T-helper 1 cell treated with Interleukin-12 subunit alpha and Interleukin-12 subunit beta and Interleukin-4 antibody, amounts not matched to agents 30 μg/mL and 1 μg/mL, for 36 hours (primary cell): ENCODE measurements at regions not wholly inside any gene's neighbourhood (a gene's known extent, or its start where the extent isn't known, plus 50 kb on each side); places are given as distances from the start of the nearest gene placed in this dataset.

ENCODE experiments used
- H3K27ac Mint-ChIP-seq: one replicate; pipeline ENCODE4 v1.8.0; 2021; ENCODE audit warnings: mild to moderate bottlenecking, mixed read lengths
- H3K27me3 Mint-ChIP-seq: one replicate; pipeline ENCODE4 v1.8.0; 2021; ENCODE audit warnings: low read depth, mixed read lengths
- H3K36me3 Mint-ChIP-seq: one replicate; pipeline ENCODE4 v1.8.0; 2021; ENCODE audit warnings: low read depth, mixed read lengths
- H3K4me1 Mint-ChIP-seq: one replicate; pipeline ENCODE4 v1.8.0; 2021; ENCODE audit warnings: low read depth, mixed read lengths
- H3K4me3 Mint-ChIP-seq: one replicate; pipeline ENCODE4 v1.8.0; 2021; ENCODE audit warnings: mild to moderate bottlenecking, moderate library complexity, mixed read lengths
- H3K9me3 Mint-ChIP-seq: one replicate; pipeline ENCODE4 v1.8.0; 2021; ENCODE audit warnings: mixed read lengths

DNA sequence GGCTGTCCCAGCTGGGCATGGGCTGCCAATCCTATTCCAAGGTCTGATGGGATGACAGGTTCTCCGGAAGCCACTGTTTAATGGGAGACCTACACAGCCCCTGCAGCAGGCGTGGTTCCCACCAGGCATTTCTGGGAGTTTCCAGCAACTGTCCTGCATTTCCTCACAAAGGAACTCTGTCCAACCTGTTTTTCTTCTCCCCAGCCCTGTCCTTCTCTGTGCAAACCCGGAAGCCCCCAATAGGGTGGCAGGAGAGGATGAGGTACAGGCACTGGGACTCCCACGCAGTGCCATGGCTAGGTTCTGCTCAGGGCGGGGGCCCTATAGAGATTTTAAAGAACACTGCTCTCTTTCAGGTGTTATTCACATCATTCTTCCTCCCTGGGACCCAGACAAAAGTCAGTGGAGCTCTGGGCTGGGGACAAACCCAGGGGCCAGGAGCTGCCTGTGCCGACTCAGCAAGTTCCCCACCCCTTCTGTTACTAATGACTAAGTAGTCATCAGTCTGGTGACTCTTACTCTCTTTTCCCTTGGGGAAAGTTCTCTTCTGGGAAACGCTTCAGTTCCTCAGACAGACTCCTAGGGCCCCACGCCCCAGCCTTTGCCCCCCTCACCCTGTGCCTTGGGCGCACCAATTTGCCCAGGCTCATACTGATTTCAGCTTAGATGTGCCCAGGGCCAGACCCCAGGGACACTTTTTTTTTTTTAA is 97.7 kb downstream of the CD47 start:
- peaks cover 6% of the 10 kb centered on the region for H3K4me1 Mint-ChIP-seq
- H3K27me3 Mint-ChIP-seq, result peaks cover 9% of the 10 kb centered on the region
- no peaks in the 10 kb centered on the region for H3K9me3 Mint-ChIP-seq
- H3K36me3 Mint-ChIP-seq, result no peaks in the 10 kb centered on the region
- no peak overlapping the region for H3K4me3 Mint-ChIP-seq
- no peak overlapping the region for H3K27ac Mint-ChIP-seq

DNA sequence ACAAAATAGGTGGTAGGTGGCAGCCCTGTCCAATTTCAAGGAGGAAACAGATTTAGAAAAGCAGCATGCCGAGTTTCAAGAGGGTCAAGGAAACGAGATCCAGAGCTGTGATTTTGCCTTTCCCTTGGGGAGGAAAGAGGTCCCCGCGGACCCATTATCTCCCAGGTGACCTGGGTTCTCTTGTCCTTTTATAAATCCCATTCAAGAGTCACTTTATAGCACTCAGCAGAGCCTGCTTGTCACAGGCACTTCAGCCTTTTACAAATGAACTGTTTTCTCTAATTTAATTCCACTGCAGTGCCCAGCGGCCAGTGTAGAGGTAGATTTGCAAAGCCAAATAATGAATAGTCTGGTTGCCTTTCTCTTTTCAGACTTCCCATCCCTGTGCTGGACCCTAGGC is 99.9 kb downstream of the CD47 start:
- Mint-ChIP-seq H3K4me3 (no peak overlapping the region), H3K4me1 (peaks cover 8% of the 10 kb centered on the region), H3K27ac (no peak overlapping the region), H3K9me3 (no peaks in the 10 kb centered on the region), H3K27me3 (peaks cover 9% of the 10 kb centered on the region), H3K36me3 (no peaks in the 10 kb centered on the region)

DNA sequence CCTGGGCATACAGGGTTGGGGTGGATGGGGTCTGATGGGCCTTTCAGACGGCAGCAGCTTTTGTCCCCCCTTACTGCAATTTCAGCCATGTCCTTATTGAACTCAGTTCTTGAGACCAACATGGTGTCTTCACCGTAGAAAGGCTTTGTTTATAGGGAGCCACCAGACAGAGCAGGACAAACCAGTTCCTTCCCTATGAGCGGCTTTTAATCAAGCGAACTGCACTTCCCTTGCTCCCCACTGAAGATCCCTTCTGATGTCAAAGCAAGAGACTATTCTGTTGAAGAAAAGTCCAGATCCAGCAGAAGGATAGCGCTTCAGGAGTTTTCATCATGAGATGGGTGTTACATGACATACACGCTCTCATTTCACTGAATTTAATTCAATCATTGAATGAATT is 100.4 kb downstream of the CD47 start:
- H3K27me3 Mint-ChIP-seq, result peaks cover 9% of the 10 kb centered on the region
- H3K36me3 Mint-ChIP-seq, result no peaks in the 10 kb centered on the region
- H3K27ac Mint-ChIP-seq, result no peak overlapping the region
- H3K4me3 Mint-ChIP-seq, result no peak overlapping the region
- no peaks in the 10 kb centered on the region for H3K9me3 Mint-ChIP-seq
- H3K4me1 Mint-ChIP-seq, result peaks cover 11% of the 10 kb centered on the region

DNA sequence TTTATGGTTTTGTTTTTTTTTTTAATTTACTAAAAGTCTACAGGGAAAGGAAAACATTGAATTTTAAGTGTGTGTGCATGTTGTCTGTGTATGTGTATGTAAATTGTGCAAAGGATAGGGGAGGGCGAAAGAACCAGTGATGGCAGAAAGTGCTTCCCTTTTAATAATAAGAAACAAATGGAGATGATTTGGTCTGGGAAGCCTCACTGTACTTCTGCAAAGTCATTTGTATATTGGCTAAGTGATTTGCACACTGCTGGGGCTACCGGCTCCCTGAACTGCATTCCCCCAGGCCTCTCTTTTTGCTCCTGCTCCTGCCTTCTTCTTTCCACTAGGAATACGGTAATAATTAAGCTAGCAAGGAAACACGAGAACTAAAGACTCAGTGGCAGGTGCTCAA is 101.2 kb downstream of the CD47 start:
- H3K9me3 Mint-ChIP-seq, result no peaks in the 10 kb centered on the region
- peaks cover 9% of the 10 kb centered on the region for H3K27me3 Mint-ChIP-seq
- no peak overlapping the region for H3K4me3 Mint-ChIP-seq
- H3K36me3 Mint-ChIP-seq, result no peaks in the 10 kb centered on the region
- H3K4me1 Mint-ChIP-seq, result peaks cover 14% of the 10 kb centered on the region
- H3K27ac Mint-ChIP-seq, result no peak overlapping the region

DNA sequence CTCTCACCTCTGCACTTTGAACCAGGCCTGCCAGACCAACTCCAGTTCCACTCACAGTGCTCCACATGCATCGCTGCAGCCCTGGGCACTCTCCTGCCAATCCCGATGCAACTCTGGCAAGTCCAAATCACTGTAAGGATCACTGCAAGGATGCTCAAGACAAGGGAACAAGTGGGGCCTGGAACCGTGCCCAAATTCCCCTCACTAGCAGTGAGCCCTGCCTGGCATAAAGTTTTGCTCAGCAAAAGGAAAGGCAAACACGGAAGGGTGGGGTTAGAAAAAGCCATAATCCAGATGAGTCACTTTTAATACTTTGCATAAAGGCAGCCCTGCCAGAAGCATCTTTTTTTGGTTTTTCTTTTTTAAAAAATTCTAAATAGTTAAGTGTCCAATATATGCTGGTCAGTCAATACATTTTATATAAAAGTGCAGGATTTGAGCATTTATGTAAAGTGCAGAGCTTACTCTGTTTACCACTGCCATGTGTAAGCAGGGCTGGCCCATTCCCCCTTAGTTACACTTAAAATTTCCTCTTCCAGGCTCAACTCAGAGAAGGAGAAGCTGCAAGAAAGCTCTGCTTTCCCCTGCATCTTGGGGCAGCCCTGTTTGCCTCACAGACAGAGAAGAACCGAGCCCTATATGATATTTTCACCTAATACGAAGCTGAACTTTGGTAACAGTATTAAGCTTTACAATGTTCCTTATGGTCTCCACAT is 102.2 kb downstream of the CD47 start:
- Mint-ChIP-seq H3K27me3 (no peaks in the 10 kb centered on the region), H3K36me3 (no peaks in the 10 kb centered on the region), H3K27ac (peak overlapping the region; percentile 29), H3K9me3 (no peaks in the 10 kb centered on the region), H3K4me3 (no peak overlapping the region), H3K4me1 (peaks cover 14% of the 10 kb centered on the region)

DNA sequence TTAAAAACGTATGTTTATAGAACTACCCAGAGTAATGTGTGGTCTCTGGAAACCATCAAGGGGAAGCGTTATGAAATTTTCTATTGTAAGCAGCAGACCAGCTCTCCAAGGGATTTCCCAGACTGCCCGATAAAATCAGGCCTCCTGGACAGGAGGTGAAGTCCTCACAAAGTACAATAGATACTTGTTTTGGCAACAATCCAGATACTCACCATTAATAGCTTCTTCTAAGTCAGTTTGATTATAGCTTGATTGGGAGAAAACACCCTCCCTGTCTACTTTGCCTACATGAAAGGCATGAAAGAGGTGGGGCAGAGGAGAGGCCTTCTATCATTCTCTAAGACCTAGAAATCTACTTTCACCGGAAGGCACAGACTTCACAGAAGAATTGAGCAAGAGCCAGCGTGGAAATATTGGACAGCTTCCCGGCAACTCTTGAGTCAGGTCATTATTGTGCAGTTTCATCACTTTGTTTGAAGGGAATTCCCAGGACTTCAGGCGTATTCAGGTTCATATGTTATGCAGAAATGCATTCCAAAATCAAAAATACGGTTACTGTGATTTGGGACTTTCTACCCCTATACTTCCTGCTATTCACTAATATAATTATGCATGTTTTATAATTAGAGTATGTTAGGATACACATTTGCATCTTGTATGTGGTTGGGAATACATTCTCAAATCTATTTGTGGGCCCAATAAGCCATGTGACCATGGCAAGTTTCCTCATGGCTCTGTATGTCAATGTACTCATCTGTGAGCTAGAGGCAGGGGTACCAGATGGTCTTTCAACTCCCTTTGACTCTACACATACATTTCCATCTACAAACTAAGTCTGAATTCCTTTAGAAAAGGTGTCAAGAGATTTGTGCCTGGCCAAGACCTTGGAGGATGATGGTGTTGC is 103.5 kb downstream of the CD47 start:
- Mint-ChIP-seq H3K4me3 (no peak overlapping the region), H3K36me3 (no peaks in the 10 kb centered on the region), H3K9me3 (no peaks in the 10 kb centered on the region), H3K27ac (no peak overlapping the region), H3K4me1 (peaks cover 14% of the 10 kb centered on the region), H3K27me3 (no peaks in the 10 kb centered on the region)

DNA sequence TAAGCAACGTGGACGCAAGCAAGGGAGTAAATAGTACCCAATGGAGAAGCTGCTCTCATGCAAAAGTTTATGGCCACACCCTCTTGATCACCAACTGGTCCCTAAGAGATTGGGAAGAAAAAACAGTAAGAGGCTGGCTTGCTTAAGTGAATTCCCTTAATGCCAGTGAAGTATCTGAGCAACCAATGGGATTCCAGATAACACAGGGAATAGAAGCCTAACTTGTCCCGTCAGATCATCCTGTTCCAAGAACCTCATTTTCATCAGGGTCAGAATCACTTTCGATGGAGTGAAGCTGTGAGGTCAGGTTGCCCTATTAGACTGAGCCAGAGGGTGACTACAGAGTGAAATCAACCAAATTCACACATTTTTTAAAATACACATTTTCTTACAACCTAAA is 104.3 kb downstream of the CD47 start:
- Mint-ChIP-seq H3K36me3 (no peaks in the 10 kb centered on the region), H3K27me3 (no peaks in the 10 kb centered on the region), H3K9me3 (no peaks in the 10 kb centered on the region), H3K27ac (no peak overlapping the region), H3K4me3 (no peak overlapping the region), H3K4me1 (peaks cover 14% of the 10 kb centered on the region)

DNA sequence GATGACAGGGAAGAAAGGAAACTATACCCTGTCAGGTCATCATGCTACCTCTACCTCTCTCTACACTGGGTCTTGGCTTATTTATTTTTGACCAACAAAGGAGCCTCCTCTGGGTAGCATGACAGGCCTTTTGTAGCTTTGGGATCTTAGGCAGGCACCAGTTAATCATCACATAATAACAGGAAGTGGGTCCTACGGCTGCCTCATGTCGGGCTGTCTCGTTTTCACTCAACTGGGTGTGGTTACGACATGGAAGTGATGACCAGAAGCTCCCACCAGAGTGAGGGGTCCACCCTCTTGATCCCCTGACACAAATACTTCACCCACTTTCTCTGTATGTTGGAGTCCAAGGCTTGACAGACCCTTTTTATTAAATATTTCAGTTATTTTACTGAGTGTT is 105.3 kb downstream of the CD47 start:
- Mint-ChIP-seq H3K27me3 (no peaks in the 10 kb centered on the region), H3K27ac (peak overlapping the region; percentile 34), H3K36me3 (no peaks in the 10 kb centered on the region), H3K4me1 (peaks cover 14% of the 10 kb centered on the region), H3K9me3 (no peaks in the 10 kb centered on the region), H3K4me3 (no peak overlapping the region)

DNA sequence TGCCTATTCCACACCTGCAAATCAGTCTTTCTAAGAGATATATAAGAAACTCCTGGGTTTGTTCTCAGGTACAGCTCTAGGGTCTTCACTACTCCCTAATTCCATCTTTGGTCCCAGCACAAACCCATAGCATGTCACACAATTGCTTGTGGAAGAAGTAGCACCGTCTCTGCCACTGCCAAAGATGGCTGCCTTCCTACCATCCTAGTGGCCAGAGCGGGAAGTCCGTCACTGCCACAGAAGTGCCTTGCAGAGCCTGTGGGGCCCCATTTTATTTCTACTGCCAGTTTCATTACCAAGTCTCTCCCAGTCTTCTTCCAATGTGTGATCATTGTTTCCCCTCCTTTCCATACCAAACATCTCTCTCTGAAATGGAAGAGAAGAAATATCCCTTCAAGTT is 107.6 kb downstream of the CD47 start:
- no peaks in the 10 kb centered on the region for H3K27me3 Mint-ChIP-seq
- no peaks in the 10 kb centered on the region for H3K36me3 Mint-ChIP-seq
- H3K27ac Mint-ChIP-seq, result no peak overlapping the region
- H3K9me3 Mint-ChIP-seq, result no peaks in the 10 kb centered on the region
- no peak overlapping the region for H3K4me3 Mint-ChIP-seq
- H3K4me1 Mint-ChIP-seq, result peaks cover 22% of the 10 kb centered on the region

DNA sequence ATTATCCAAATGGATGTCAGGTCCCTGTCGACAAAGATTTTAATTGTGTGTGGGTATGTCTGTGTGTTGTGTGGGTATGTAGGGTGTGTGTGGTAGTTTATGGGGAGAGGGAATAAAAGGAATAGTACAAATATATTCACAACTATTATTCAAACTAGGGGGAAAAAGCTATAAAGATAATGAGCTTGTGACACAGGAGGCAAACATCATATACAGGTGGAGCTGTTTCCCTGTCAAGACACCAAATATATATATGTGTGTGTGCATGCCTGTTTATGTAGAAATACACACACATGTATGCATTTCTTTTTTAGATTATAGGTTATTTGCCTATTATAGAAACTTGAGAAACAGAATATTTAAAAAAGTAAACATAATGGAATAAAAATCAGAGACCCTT is 108.7 kb downstream of the CD47 start:
- Mint-ChIP-seq H3K9me3 (no peaks in the 10 kb centered on the region), H3K27me3 (peaks cover 2% of the 10 kb centered on the region), H3K4me1 (peaks cover 24% of the 10 kb centered on the region), H3K36me3 (no peaks in the 10 kb centered on the region), H3K27ac (no peak overlapping the region), H3K4me3 (no peak overlapping the region)

DNA sequence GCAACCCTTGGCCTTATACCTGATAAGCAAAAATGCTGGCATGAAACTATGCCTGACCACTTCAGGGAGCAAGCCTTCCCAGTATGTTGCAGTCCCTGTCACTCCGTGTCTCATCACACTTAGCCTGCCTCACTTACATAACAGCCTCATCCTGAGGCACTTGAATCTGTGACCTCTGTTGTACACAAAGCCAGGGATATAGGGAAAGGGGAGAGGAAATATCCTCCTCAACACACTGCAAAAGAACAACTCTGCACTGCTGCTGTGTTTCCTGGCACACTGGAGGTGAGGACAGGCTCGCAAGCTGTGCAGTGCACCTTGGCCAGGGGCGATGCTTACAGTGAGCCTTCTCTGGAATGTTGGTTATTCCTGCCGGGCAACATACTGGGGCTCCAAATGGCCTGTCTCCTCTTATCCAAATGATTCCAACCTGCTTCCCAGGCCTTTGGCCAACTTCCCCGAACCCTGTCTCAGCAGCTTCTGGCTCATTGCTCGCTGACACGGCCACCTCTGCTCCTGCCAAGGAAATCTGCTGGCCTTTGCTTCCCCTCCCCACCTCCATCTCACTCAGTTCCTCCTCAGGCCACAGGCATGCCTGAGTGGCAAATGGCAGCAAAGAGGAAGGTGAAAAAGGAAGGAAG is 109.2 kb downstream of the CD47 start:
- H3K27me3 Mint-ChIP-seq, result peaks cover 3% of the 10 kb centered on the region
- H3K27ac Mint-ChIP-seq, result no peak overlapping the region
- H3K4me3 Mint-ChIP-seq, result no peak overlapping the region
- no peaks in the 10 kb centered on the region for H3K9me3 Mint-ChIP-seq
- H3K4me1 Mint-ChIP-seq, result peaks cover 24% of the 10 kb centered on the region
- H3K36me3 Mint-ChIP-seq, result no peaks in the 10 kb centered on the region

DNA sequence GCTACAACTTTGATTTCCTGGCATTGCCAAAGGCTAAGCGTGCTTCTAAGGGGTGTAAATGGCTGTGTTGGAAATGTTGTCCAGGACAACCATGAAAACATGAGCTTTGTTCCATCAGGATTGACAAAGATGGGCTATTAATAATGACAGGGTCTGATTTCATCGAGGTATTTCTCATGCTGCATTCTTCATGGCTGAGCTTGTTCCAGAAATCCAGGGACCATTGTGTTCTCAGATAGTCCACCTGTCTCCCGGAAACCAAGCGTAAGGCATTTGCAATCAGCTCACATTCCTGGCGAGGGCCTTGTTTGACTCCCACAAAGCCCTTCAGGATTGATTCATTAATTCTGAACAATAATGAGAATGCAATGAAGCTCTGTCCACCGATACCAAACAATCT is 111.3 kb downstream of the CD47 start:
- Mint-ChIP-seq H3K4me1 (peaks cover 25% of the 10 kb centered on the region), H3K27ac (no peak overlapping the region)

DNA sequence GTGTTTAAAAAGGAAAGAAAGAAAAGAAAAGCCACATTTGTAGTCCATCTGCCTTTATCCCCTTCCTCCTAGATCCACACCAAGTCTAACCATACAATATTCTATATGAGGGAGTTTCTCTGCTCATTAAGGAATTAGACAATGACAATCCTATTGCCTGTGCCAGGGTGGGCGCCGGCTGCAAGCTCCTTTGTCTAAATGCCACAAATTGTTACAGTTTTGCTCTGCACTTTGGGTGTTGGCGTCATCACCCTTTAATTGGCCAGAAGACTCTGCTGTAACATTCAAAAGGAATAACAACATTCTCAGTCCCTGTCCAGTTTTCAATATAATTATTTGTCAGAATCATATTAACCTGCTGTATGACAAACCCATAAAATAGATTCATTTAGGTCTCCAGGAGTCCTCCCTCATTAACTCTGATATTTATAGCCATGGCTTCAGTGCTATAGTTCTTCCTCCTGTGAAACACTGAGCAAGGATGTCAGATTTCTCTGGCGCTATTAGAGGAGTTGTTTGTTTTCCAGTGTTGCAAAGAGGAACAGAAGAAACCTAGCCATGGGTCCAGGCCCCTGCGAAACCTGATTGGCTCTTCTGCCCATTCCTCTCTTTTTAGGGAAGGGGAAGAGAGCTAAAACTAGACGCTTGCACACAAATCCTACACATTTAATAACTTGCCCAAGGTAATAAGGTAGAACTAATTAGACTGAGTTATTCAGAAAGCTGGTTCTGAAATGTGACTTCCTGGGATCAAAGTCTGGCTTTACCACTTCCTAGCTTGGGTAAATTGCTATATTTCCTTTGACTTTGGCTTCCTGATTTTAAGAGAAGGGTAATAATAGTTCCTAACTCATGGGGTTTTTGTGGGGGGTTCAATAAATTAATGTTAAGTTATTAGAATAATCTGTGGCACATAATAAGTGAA is 112.4 kb downstream of the CD47 start:
- H3K4me3 Mint-ChIP-seq, result no peak overlapping the region
- no peak overlapping the region for H3K27ac Mint-ChIP-seq
- H3K9me3 Mint-ChIP-seq, result no peaks in the 10 kb centered on the region
- no peaks in the 10 kb centered on the region for H3K36me3 Mint-ChIP-seq
- peaks cover 6% of the 10 kb centered on the region for H3K27me3 Mint-ChIP-seq
- H3K4me1 Mint-ChIP-seq, result peaks cover 25% of the 10 kb centered on the region

More for the DNA sequence above, 111.3 kb downstream of the CD47 start:
- Mint-ChIP-seq H3K9me3 (no peaks in the 10 kb centered on the region), H3K27me3 (peaks cover 3% of the 10 kb centered on the region), H3K4me3 (no peak overlapping the region), H3K36me3 (no peaks in the 10 kb centered on the region)
